Body of pancreas (tissue), 4 donors: ENCODE measurements at regions not wholly inside any gene's neighbourhood (a gene's known extent, or its start where the extent isn't known, plus 50 kb on each side); places are given as distances from the start of the nearest gene placed in this dataset.

Experiments
- POLR2A ChIP-seq, 3 donors: fragments of 450-650 bp; IDR thresholded peaks; one replicate each; pipeline ENCODE4 v1.6.1; 2016; ENCODE audit warnings: antibody characterized with exemption in 3 of 3, mild to moderate bottlenecking in 2 of 3
- TF ChIP-seq, protein P1 (sequence below), 7 experiments: fragments of 450-650 bp in 4 of 7; fragments of 200-600 bp in 3 of 7; sonication (generic) in 3 of 7; IDR thresholded peaks; one replicate each; pipeline ENCODE4 v1.5.1; 2016 to 2019; ENCODE audit warnings: antibody characterized with exemption in 7 of 7

DNA sequence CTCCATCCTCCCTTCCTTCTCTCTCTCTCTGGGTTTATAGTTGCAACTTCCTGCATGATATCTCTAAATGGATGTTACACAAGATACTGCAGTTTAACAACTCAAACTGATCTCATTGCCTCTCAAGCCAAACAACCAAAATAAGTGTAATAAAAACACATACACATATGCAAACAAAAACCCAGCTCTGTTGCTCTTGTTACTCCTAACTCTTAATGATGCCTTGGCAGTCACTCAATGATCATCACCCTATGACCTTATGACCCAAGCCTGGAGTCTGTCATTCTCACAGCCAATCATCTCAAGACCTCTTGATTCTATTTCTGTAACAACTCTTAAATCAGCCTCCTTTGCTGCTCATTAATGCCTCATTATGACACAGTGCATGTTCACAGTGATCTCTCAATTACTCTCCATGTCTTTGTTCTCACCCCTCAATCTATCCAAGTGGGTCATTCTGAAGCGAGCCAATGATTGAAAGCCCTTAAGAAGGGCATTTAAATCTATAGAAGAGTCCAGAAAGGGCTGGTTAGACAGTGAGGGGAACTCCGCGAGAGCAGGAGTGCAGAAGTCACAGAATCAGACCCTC lies 210.9 kb downstream of the INHBA start:
- TF ChIP-seq POLR2A (IDR thresholded peaks at IDR 0.05), result no peak
- TF ChIP-seq, protein P1, sequence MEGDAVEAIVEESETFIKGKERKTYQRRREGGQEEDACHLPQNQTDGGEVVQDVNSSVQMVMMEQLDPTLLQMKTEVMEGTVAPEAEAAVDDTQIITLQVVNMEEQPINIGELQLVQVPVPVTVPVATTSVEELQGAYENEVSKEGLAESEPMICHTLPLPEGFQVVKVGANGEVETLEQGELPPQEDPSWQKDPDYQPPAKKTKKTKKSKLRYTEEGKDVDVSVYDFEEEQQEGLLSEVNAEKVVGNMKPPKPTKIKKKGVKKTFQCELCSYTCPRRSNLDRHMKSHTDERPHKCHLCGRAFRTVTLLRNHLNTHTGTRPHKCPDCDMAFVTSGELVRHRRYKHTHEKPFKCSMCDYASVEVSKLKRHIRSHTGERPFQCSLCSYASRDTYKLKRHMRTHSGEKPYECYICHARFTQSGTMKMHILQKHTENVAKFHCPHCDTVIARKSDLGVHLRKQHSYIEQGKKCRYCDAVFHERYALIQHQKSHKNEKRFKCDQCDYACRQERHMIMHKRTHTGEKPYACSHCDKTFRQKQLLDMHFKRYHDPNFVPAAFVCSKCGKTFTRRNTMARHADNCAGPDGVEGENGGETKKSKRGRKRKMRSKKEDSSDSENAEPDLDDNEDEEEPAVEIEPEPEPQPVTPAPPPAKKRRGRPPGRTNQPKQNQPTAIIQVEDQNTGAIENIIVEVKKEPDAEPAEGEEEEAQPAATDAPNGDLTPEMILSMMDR (IDR thresholded peaks at IDR 0.05), result no peak
